BJ (cell line): ENCODE measurements at regions not wholly inside any gene's neighbourhood (a gene's known extent, or its start where the extent isn't known, plus 50 kb on each side); places are given as distances from the start of the nearest gene placed in this dataset.

Experiments used
- CTCF ChIA-PET: fragments of 350-600 bp; formaldehyde crosslinking; extraction: SDS; loops from one replicate; lab custom pipeline; 2021; ENCODE audit warnings: antibody characterized with exemption, inconsistent platforms; lab: Yijun Ruan, JAX
- POLR2A ChIA-PET: fragments of 300-600 bp; sonication (Branson Sonifier 250); formaldehyde crosslinking; extraction: SDS; loops from one replicate; lab custom pipeline; 2021; ENCODE audit warnings: antibody characterized with exemption; lab: Charles Lee
- DNase-seq: peaks from one replicate; pipeline ENCODE4 v3.0.0-alpha.2; 2011; ENCODE audit warnings: low read depth
- H3K27me3 ChIP-seq: 2 replicates; pipeline ENCODE4 v1.6.0; 2011; ENCODE audit warnings: low read length; ENCODE audit not compliant: control insufficient read depth, insufficient read depth
- H3K36me3 ChIP-seq: 2 replicates; pipeline ENCODE4 v1.5.1; 2011; ENCODE audit warnings: low read length; ENCODE audit not compliant: control insufficient read depth, insufficient read depth
- H3K4me3 ChIP-seq: 2 replicates; pipeline ENCODE4 v1.5.1; 2011; ENCODE audit warnings: low read depth, mild to moderate bottlenecking, control low read depth, low read length
- TF ChIP-seq, protein P1 (sequence below): IDR thresholded peaks from 2 replicates; pipeline ENCODE4 v1.5.1; 2011; ENCODE audit warnings: low read depth, mild to moderate bottlenecking, control low read depth, inconsistent platforms, low read length, moderate library complexity; ENCODE audit not compliant: insufficient read depth

DNA sequence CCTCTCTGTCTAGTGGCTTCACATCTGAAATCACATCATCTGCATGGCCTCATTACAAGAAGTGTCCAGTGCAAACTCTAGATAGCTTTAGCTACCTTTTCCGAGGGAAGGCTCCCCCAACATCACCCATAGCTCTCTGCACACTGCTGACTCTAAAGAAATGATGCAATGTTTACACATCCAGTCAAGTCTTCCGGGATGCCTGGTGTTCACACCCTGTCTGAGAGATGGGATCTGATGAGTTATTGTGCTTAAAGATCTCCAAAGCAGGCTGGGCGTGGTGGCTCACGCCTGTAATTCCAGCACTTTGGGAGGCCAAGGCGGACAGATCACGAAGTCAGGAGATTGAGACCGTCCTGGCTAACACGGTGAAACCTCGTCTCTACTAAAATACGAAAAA, 404.6 kb upstream of the IRAK1BP1 start:
- TF ChIP-seq, protein P1, sequence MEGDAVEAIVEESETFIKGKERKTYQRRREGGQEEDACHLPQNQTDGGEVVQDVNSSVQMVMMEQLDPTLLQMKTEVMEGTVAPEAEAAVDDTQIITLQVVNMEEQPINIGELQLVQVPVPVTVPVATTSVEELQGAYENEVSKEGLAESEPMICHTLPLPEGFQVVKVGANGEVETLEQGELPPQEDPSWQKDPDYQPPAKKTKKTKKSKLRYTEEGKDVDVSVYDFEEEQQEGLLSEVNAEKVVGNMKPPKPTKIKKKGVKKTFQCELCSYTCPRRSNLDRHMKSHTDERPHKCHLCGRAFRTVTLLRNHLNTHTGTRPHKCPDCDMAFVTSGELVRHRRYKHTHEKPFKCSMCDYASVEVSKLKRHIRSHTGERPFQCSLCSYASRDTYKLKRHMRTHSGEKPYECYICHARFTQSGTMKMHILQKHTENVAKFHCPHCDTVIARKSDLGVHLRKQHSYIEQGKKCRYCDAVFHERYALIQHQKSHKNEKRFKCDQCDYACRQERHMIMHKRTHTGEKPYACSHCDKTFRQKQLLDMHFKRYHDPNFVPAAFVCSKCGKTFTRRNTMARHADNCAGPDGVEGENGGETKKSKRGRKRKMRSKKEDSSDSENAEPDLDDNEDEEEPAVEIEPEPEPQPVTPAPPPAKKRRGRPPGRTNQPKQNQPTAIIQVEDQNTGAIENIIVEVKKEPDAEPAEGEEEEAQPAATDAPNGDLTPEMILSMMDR: no peak
- no peak for DNase-seq
- no peaks in the 10 kb centered on the region for H3K27me3 ChIP-seq
- ChIA-PET CTCF (interaction anchor here (1.3 kb wide), 1 partner anchor 23 kb away, joined by 4 read pairs; no protein-coding TSS in a partner anchor), POLR2A (interaction anchor here (0.5 kb wide), 1 partner anchor 1063 kb away, joined by 3 read pairs; no protein-coding TSS in a partner anchor)
- no peak overlapping the region for H3K4me3 ChIP-seq
- no peaks in the 10 kb centered on the region for H3K36me3 ChIP-seq

DNA sequence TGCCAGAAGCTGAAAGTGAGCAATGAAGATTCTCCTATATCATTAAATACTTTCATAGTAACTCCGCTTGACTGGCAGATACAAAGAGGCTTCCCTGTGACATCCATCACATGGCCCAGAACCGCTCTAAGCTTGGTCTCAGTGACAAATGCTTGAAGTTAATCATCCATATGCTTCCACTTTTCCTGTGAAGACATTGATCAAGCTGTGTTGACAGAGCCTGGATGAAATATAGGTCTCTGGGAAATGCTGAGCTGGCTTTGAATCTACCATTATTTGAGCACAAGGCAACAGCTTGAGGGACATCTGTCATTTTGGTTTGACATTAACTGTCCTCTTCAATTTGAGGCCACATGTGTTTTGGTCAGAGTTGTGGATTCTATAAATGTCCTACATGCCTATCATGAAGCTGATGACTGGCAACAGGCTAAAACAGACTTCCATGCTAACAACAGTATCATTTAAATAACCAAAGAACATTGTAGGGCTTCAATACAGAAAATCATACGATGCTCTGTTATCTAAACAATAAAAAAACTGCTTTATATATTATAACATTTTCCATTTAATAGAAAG, 402.2 kb upstream of the IRAK1BP1 start:
- DNase-seq: no peak
- H3K27me3 ChIP-seq: no peaks in the 10 kb centered on the region
- H3K4me3 ChIP-seq: no peak overlapping the region
- POLR2A ChIA-PET: no interaction called here
- no peaks in the 10 kb centered on the region for H3K36me3 ChIP-seq
- CTCF ChIA-PET: interaction anchor here (1.6 kb wide), 1 partner anchor 15 kb away, joined by 5 read pairs; no protein-coding TSS in a partner anchor
- TF ChIP-seq, protein P1: no peak

DNA sequence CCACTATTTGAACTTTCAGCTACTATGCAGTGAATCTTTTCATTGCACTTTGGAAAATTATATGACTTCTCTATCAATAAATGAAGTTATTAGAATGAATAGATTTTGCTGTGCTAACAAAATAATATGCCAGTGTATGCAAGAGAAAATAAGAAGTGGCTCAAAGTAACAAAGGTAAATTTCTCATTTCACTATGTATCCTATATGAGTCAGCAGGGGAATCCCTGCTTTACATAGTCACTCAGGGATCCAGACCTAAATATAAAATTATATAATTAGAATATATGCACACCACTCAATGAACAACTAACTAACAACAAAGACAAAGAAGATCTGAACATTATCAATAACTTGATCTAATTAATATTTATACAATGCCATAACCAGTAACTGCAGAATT, 390.8 kb upstream of the IRAK1BP1 start:
- no peaks in the 10 kb centered on the region for H3K27me3 ChIP-seq
- H3K4me3 ChIP-seq: no peak overlapping the region
- ChIA-PET POLR2A (no interaction called here), CTCF (no interaction called here)
- no peaks in the 10 kb centered on the region for H3K36me3 ChIP-seq
- TF ChIP-seq, protein P1: no peak
- DNase-seq: no peak

DNA sequence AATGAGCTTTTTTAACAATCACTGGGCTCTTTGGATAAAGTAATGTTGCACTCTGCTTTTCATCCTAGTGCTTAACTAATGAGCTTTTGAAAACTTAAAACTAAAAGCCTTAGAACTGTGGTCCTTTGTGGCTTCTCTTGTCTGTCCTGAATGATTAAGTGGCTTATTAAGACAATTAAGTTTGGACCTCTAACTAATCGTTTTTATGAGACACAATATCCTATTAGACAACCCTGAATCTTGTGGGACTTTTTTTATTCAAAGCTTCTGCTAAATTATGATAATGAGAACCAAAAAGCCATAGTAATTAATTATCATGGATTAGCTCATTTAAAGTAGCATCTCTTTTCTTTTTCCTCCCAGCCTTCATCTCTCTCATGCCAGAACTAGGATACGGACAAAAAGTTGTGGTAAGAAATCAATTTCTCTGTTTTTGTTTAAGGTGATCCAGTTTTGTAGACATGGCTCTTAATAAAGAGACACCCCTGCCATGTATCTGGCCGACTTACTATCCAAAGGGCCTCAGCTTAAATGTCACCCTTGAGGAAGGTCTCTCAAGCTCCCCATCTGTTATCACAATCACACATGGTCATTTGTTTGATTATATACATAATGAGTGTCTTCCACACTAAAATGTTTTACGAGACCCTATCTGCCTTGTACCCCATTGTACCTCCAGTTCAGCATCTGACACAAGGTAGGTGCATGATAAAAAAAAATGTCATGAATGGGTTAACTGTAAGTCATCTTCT, 384.4 kb upstream of the IRAK1BP1 start:
- POLR2A ChIA-PET: interaction anchor here (0.7 kb wide), 1 partner anchor 41 kb away, joined by 3 read pairs; no protein-coding TSS in a partner anchor

More for the DNA sequence above, 384.4 kb upstream of the IRAK1BP1 start:
- TF ChIP-seq, protein P1: no peak
- no peaks in the 10 kb centered on the region for H3K36me3 ChIP-seq
- no peaks in the 10 kb centered on the region for H3K27me3 ChIP-seq
- CTCF ChIA-PET: interaction anchor here (0.7 to 1.8 kb wide), 3 partner anchors 9 to 146 kb away, joined by 3 to 8 read pairs (median 3); no protein-coding TSS in a partner anchor
- no peak for DNase-seq
- H3K4me3 ChIP-seq: no peak overlapping the region
